PC-3 (cell line): ENCODE measurements at regions not wholly inside any gene's neighbourhood (a gene's known extent, or its start where the extent isn't known, plus 50 kb on each side); places are given as distances from the start of the nearest gene placed in this dataset.

Experiments
- CTCF ChIP-seq: fragments of 300-600 bp; sonication (generic); conservative IDR thresholded peaks from 2 replicates; pipeline ENCODE4 v1.5.1; 2017; ENCODE audit warnings: antibody characterized with exemption, low read depth, mild to moderate bottlenecking, low read length
- EZH2 ChIP-seq: fragments of 300-600 bp; sonication (generic); IDR thresholded peaks from one replicate; pipeline ENCODE4 v1.6.1; 2017; ENCODE audit warnings: antibody characterized with exemption, mild to moderate bottlenecking, low read length; ENCODE audit not compliant: unreplicated experiment

- TF ChIP-seq CTCF (no peak), EZH2 (no peak)
These were observed 132.8 kb downstream of the DACT1 start for GRCh38 chr14:58770491-58770982.
